Eye (tissue), 1 donor: ENCODE measurements at regions not wholly inside any gene's neighbourhood (a gene's known extent, or its start where the extent isn't known, plus 50 kb on each side); places are given as distances from the start of the nearest gene placed in this dataset.
A peak's percentile ranks its signal among the peaks of the same experiment; 100 is the strongest.
"Not testable (repeated sequence)": the region's sequence is repeated elsewhere in the genome, so short reads cannot be mapped to it uniquely, and the experiment has no call there.

Source experiments
- DNase-seq: peaks from one replicate; pipeline ENCODE4 v3.0.0-alpha.2; 2015

- DNase-seq = not testable (repeated sequence)
Measured at GRCh38 chr2:132332345-132333033, 84.1 kb upstream of the GPR39 start.

GRCh38 chr2:132337135-132337534, 79.5 kb upstream of the GPR39 start:
- not testable (repeated sequence) for DNase-seq

GRCh38 chr2:132337844-132338243, 78.8 kb upstream of the GPR39 start:
- not testable (repeated sequence) for DNase-seq

GRCh38 chr2:132347041-132347780, 69.4 kb upstream of the GPR39 start:
- peak; percentile 91 for DNase-seq

GRCh38 chr2:132349092-132349687, 67.4 kb upstream of the GPR39 start:
- DNase-seq = peak; percentile 80

GRCh38 chr2:132351668-132352067, 64.9 kb upstream of the GPR39 start:
- DNase-seq = not testable (repeated sequence)

- peak; percentile 87 for DNase-seq
Measured at GRCh38 chr2:132352481-132353001, 64.1 kb upstream of the GPR39 start.

GRCh38 chr2:132353380-132353779, 63.2 kb upstream of the GPR39 start:
- peak; percentile 75 for DNase-seq

- DNase-seq = not testable (repeated sequence)
Measured at GRCh38 chr2:132360964-132361363, 55.6 kb upstream of the GPR39 start.

GRCh38 chr2:132361498-132361897, 55.1 kb upstream of the GPR39 start:
- DNase-seq = not testable (repeated sequence)

- DNase-seq = not testable (repeated sequence)
Measured at GRCh38 chr2:132363352-132363751, 53.3 kb upstream of the GPR39 start.

GRCh38 chr2:132365963-132366362, 50.6 kb upstream of the GPR39 start:
- DNase-seq = not testable (repeated sequence)

GRCh38 chr2:132366421-132367180, 50.0 kb upstream of the GPR39 start:
- no peak for DNase-seq
